ENCODE measurements at regions not wholly inside any gene's neighbourhood (a gene's known extent, or its start where the extent isn't known, plus 50 kb on each side); places are given as distances from the start of the nearest gene placed in this dataset.

DNA sequence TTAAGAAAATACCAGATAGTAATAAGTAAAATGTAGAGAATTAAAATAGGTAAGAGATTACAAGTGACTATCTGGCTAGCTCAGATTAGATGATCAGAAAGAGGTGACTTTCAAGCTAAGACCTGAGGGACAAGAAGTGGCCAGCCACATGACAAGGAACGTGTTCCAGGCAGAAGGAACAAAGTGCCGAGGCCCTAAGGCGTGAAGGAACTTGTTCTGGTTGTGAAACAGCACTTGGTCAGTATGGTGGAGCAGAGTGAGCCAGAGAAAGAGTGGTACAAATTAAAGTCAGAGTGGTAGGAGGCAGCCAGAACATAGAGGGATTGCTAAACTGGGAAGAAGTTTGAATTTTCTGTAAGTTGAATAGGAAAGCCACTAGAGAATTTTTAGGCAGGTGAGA is 73.6 kb downstream of the ADRB2 start:
- TF ChIP-seq, protein P1, sequence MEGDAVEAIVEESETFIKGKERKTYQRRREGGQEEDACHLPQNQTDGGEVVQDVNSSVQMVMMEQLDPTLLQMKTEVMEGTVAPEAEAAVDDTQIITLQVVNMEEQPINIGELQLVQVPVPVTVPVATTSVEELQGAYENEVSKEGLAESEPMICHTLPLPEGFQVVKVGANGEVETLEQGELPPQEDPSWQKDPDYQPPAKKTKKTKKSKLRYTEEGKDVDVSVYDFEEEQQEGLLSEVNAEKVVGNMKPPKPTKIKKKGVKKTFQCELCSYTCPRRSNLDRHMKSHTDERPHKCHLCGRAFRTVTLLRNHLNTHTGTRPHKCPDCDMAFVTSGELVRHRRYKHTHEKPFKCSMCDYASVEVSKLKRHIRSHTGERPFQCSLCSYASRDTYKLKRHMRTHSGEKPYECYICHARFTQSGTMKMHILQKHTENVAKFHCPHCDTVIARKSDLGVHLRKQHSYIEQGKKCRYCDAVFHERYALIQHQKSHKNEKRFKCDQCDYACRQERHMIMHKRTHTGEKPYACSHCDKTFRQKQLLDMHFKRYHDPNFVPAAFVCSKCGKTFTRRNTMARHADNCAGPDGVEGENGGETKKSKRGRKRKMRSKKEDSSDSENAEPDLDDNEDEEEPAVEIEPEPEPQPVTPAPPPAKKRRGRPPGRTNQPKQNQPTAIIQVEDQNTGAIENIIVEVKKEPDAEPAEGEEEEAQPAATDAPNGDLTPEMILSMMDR (IDR thresholded peaks at IDR 0.05) = no peak
- no peak for TF ChIP-seq EZH2 (IDR thresholded peaks at IDR 0.05; ENCODE audit: borderline replicate concordance, insufficient read depth, low read depth, low read length, poor library complexity, severe bottlenecking)

Data from B cell (primary cell).